Esophagus squamous epithelium (tissue), 4 donors: ENCODE measurements at regions not wholly inside any gene's neighbourhood (a gene's known extent, or its start where the extent isn't known, plus 50 kb on each side); places are given as distances from the start of the nearest gene placed in this dataset.

Experiments used
- POLR2A ChIP-seq, 4 donors: fragments of 450-650 bp; IDR thresholded peaks; one replicate each; pipeline ENCODE4 v1.6.1; 2017; ENCODE audit warnings: antibody characterized with exemption in 4 of 4, mild to moderate bottlenecking in 4 of 4, moderate library complexity in 3 of 4
- TF ChIP-seq, protein P1 (sequence below), 6 experiments: fragments of 450-650 bp in 4 of 6; fragments of 200-600 bp in 2 of 6; sonication (generic) in 2 of 6; IDR thresholded peaks; one replicate each; pipeline ENCODE4 v1.5.1; 2016 to 2019; ENCODE audit warnings: antibody characterized with exemption in 6 of 6, mild to moderate bottlenecking in 4 of 6, moderate library complexity in 4 of 6

DNA sequence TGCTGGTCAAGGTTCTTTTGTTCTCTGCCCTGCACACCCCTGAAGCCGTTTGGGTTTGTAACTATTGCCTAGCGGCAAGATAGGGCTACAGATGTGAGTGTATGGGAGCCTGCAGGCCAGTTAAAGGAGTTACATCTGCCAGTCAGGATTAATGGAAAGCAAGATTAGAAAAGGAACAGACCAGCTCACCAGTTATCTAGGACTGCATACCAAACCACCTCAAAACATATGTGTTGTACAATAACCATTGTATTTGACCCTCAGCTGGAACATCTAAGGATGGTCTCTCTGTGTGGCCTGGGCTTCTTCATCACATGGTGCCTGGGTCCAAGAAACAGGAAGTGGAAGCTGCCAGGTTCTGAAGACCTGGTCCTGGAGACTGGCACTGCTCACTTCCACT is 52.5 kb upstream of the FBXO28 start:
- TF ChIP-seq, protein P1, sequence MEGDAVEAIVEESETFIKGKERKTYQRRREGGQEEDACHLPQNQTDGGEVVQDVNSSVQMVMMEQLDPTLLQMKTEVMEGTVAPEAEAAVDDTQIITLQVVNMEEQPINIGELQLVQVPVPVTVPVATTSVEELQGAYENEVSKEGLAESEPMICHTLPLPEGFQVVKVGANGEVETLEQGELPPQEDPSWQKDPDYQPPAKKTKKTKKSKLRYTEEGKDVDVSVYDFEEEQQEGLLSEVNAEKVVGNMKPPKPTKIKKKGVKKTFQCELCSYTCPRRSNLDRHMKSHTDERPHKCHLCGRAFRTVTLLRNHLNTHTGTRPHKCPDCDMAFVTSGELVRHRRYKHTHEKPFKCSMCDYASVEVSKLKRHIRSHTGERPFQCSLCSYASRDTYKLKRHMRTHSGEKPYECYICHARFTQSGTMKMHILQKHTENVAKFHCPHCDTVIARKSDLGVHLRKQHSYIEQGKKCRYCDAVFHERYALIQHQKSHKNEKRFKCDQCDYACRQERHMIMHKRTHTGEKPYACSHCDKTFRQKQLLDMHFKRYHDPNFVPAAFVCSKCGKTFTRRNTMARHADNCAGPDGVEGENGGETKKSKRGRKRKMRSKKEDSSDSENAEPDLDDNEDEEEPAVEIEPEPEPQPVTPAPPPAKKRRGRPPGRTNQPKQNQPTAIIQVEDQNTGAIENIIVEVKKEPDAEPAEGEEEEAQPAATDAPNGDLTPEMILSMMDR (IDR thresholded peaks at IDR 0.05): no peak
- no peak for TF ChIP-seq POLR2A (IDR thresholded peaks at IDR 0.05)
